ENCODE measurements at regions not wholly inside any gene's neighbourhood (a gene's known extent, or its start where the extent isn't known, plus 50 kb on each side); places are given as distances from the start of the nearest gene placed in this dataset.

GRCh38 chr10:47053081-47053798, 142.0 kb downstream of the PTPN20 start:
- DNase-seq = no peak

- DNase-seq = no peak
These were observed 143.7 kb downstream of the PTPN20 start for GRCh38 chr10:47054974-47055373.

- peak; percentile 7 to 21 for DNase-seq
These were observed 144.4 kb downstream of the PTPN20 start for GRCh38 chr10:47055386-47056246.

GRCh38 chr10:47056247-47056510, 145.0 kb downstream of the PTPN20 start:
- peak in 1 of 2 donors; percentile 61 for DNase-seq

- no peak for DNase-seq
These were observed 146.2 kb downstream of the PTPN20 start for GRCh38 chr10:47057471-47057870.

- no peak for DNase-seq
These were observed 146.9 kb downstream of the PTPN20 start for GRCh38 chr10:47058032-47058702.

GRCh38 chr10:47058961-47059391, 147.7 kb downstream of the PTPN20 start:
- no peak for DNase-seq

GRCh38 chr10:47059606-47060311, 148.5 kb downstream of the PTPN20 start:
- DNase-seq = no peak

- no peak for DNase-seq
These were observed 149.1 kb downstream of the PTPN20 start for GRCh38 chr10:47060356-47060755.

GRCh38 chr10:47060993-47061500, 149.8 kb downstream of the PTPN20 start:
- no peak for DNase-seq

GRCh38 chr10:47061776-47062175, 150.5 kb downstream of the PTPN20 start:
- DNase-seq = no peak

GRCh38 chr10:47062441-47063200, 151.4 kb downstream of the PTPN20 start:
- DNase-seq = peak in 1 of 2 donors; percentile 24

GRCh38 chr10:47063858-47064257, 152.6 kb downstream of the PTPN20 start:
- DNase-seq = no peak

GRCh38 chr10:47065903-47066302, 154.7 kb downstream of the PTPN20 start:
- no peak for DNase-seq

- DNase-seq = no peak
These were observed 157.0 kb downstream of the PTPN20 start for GRCh38 chr10:47067949-47068940.

GRCh38 chr10:47070541-47070940, 159.3 kb downstream of the PTPN20 start:
- no peak for DNase-seq

GRCh38 chr10:47071891-47072290, 160.7 kb downstream of the PTPN20 start:
- no peak for DNase-seq

GRCh38 chr10:47073967-47074366, 162.7 kb downstream of the PTPN20 start:
- no peak for DNase-seq

- peak; percentile 51 to 65 for DNase-seq
These were observed 165.7 kb downstream of the PTPN20 start for GRCh38 chr10:47076949-47077361.

GRCh38 chr10:47077386-47077785, 166.2 kb downstream of the PTPN20 start:
- DNase-seq = no peak

GRCh38 chr10:47077941-47078340, 166.7 kb downstream of the PTPN20 start:
- no peak for DNase-seq
